ENCODE measurements at regions not wholly inside any gene's neighbourhood (a gene's known extent, or its start where the extent isn't known, plus 50 kb on each side); places are given as distances from the start of the nearest gene placed in this dataset.

DNA sequence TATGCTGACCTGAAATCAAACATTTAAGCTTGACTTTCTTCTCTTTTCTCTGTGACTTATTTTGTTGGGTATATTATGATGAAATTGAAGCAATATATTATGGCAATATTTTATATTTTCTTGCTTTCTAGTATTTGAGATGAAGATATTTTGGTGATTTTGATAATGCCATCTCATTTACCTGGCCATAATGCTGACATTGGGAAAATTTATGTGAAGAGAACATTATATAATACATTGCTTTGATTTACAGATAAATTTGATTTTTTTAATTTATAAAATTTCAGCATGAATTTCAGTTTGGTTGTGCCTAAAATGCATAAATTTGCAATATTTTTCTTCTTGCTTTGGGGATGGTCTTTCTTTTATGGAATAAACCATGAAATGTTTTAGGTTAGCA is 1413.7 kb upstream of the TMEFF2 start:
- no peak for FAIRE-seq
- dilution Hi-C loops (cut with MboI; ENCODE audit: extremely low pct_ligation_motif_present, low sequenced_read_pairs) (no loop called here), intact Hi-C loops (cut with micrococcal nuclease) (no loop called here)
- no peak for DNase-seq (ENCODE audit: low read depth, low spot score)
- Histone ChIP-seq H3K27ac (ENCODE audit: insufficient read depth, low read depth, low read length) (no peak overlapping the region), H3K79me2 (ENCODE audit: control insufficient read depth, insufficient read depth, low read length) (no peaks in the 10 kb centered on the region), H3K27me3 (ENCODE audit: control insufficient read depth in 2 of 2, insufficient read depth in 2 of 2, low read length in 2 of 2) (no peaks in the 10 kb centered on the region), H3K4me1 (ENCODE audit: control insufficient read depth, extremely low read depth, insufficient read depth, low read length) (no peaks in the 10 kb centered on the region), H3K9ac (replicated peaks; ENCODE audit: extremely low read depth, insufficient read depth, low read length) (no peak overlapping the region), H3K9me1 (replicated peaks; ENCODE audit: control insufficient read depth, extremely low read depth, insufficient read depth, low read length) (no peaks in the 10 kb centered on the region), H3K36me3 (ENCODE audit: control insufficient read depth in 2 of 2, extremely low read depth in 1 of 2, insufficient read depth in 2 of 2, low read length in 2 of 2) (no peaks in the 10 kb centered on the region), H3K4me3 (replicated peaks in 1 of 3; ENCODE audit: insufficient read depth in 1 of 3, low read depth in 1 of 3, low read length in 3 of 3) (no peak overlapping the region), H2AFZ (ENCODE audit: low read depth, low read length) (no peak overlapping the region), H4K20me1 (replicated peaks; ENCODE audit: control insufficient read depth, extremely low read depth, insufficient read depth, low read length) (no peaks in the 10 kb centered on the region), H3K9me3 (replicated peaks; ENCODE audit: control insufficient read depth, insufficient read depth, low read length) (no peaks in the 10 kb centered on the region), H3K4me2 (ENCODE audit: insufficient read depth, low read length) (no peak overlapping the region)
- BruUV-seq (replicated peaks): no TSS peak
- TF ChIP-seq MYC (IDR thresholded peaks at IDR 0.05; ENCODE audit: low read depth, low read length): no peak
- no peak for TF ChIP-seq JUN (IDR thresholded peaks at IDR 0.05; ENCODE audit: borderline replicate concordance, insufficient read depth, insufficient read length, low read depth)
- no peak for TF ChIP-seq FOS (IDR thresholded peaks at IDR 0.05; ENCODE audit: borderline replicate concordance, insufficient read depth, low read length)
- no peak for TF ChIP-seq POLR2A (IDR thresholded peaks at IDR 0.05; ENCODE audit: low read depth, low read length)
- ChIA-PET CTCF (no interaction called here), POLR2A (no interaction called here)

DNA sequence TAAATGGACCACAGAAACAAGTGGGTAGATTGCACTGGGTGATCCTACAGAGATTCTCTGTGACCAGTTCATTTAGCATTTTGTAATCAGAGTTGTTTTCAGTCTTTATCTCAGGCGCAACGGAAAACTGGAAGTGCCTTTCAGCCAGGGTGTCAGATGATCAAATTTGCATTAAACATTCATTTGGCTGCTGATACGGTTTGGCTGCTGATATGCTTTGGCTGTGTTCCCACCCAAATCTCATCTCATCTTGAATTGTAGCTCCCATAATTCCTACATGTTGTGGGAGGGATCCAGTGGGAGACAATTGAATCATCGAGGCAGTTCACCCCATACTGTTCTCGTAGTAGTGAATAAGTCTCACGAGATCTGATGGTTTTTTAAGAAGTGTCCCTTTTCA is 1396.1 kb upstream of the TMEFF2 start:
- FAIRE-seq: no peak
- no peak overlapping the region for H2AFZ ChIP-seq (ENCODE audit: low read depth, low read length)
- TF ChIP-seq JUN (IDR thresholded peaks at IDR 0.05; ENCODE audit: borderline replicate concordance, insufficient read depth, insufficient read length, low read depth) (no peak), MYC (IDR thresholded peaks at IDR 0.05; ENCODE audit: low read depth, low read length) (no peak)

More for the DNA sequence above, 1396.1 kb upstream of the TMEFF2 start:
- no peak overlapping the region for H3K4me3 ChIP-seq (replicated peaks in 1 of 3; ENCODE audit: insufficient read depth in 1 of 3, low read depth in 1 of 3, low read length in 3 of 3)
- H3K36me3 ChIP-seq (ENCODE audit: control insufficient read depth in 2 of 2, extremely low read depth in 1 of 2, insufficient read depth in 2 of 2, low read length in 2 of 2): no peaks in the 10 kb centered on the region
- dilution Hi-C loops (cut with MboI; ENCODE audit: extremely low pct_ligation_motif_present, low sequenced_read_pairs): no loop called here
- no peaks in the 10 kb centered on the region for H3K9me1 ChIP-seq (replicated peaks; ENCODE audit: control insufficient read depth, extremely low read depth, insufficient read depth, low read length)
- CTCF ChIA-PET: no interaction called here
- H3K27ac ChIP-seq (ENCODE audit: insufficient read depth, low read depth, low read length): no peak overlapping the region
- no peak overlapping the region for H3K9ac ChIP-seq (replicated peaks; ENCODE audit: extremely low read depth, insufficient read depth, low read length)
- POLR2A ChIA-PET: no interaction called here
- H3K9me3 ChIP-seq (replicated peaks; ENCODE audit: control insufficient read depth, insufficient read depth, low read length): no peaks in the 10 kb centered on the region
- H3K4me1 ChIP-seq (ENCODE audit: control insufficient read depth, extremely low read depth, insufficient read depth, low read length): no peaks in the 10 kb centered on the region
- intact Hi-C loops (cut with micrococcal nuclease): no loop called here
- no peaks in the 10 kb centered on the region for H3K79me2 ChIP-seq (ENCODE audit: control insufficient read depth, insufficient read depth, low read length)
- no peaks in the 10 kb centered on the region for H4K20me1 ChIP-seq (replicated peaks; ENCODE audit: control insufficient read depth, extremely low read depth, insufficient read depth, low read length)
- no peaks in the 10 kb centered on the region for H3K27me3 ChIP-seq (ENCODE audit: control insufficient read depth in 2 of 2, insufficient read depth in 2 of 2, low read length in 2 of 2)
- BruUV-seq (replicated peaks): no TSS peak
- H3K4me2 ChIP-seq (ENCODE audit: insufficient read depth, low read length): no peak overlapping the region
- DNase-seq (ENCODE audit: low read depth, low spot score): no peak

Data from endothelial cell of umbilical vein (primary cell).